Thyroid gland (tissue), 4 donors: ENCODE measurements at regions not wholly inside any gene's neighbourhood (a gene's known extent, or its start where the extent isn't known, plus 50 kb on each side); places are given as distances from the start of the nearest gene placed in this dataset.

Experiments used
- CTCF ChIP-seq, 6 experiments: fragments of 200-600 bp in 3 of 6; fragments of 450-650 bp in 3 of 6; sonication (generic) in 3 of 6; IDR thresholded peaks; one replicate each; pipeline ENCODE4 v1.5.1; 2016 to 2019; ENCODE audit warnings: antibody characterized with exemption in 6 of 6, mild to moderate bottlenecking in 2 of 6, inconsistent platforms in 1 of 6, moderate library complexity in 1 of 6
- POLR2A ChIP-seq, 2 donors: fragments of 450-650 bp; IDR thresholded peaks; one replicate each; pipeline ENCODE4 v1.6.1; 2017; ENCODE audit warnings: antibody characterized with exemption in 2 of 2, mild to moderate bottlenecking in 2 of 2, moderate library complexity in 1 of 2

- TF ChIP-seq POLR2A (IDR thresholded peaks at IDR 0.05), result no peak
- no peak for TF ChIP-seq CTCF (IDR thresholded peaks at IDR 0.05)
Measured at GRCh38 chr9:103533318-103533717, 538.2 kb downstream of the CYLC2 start.
